HUES64 (cell line): ENCODE measurements at regions not wholly inside any gene's neighbourhood (a gene's known extent, or its start where the extent isn't known, plus 50 kb on each side); places are given as distances from the start of the nearest gene placed in this dataset.

Source experiments
- H3K27ac ChIP-seq: 2 replicates; pipeline ENCODE4 v1.7.0; 2013; ENCODE audit warnings: low read depth, low read length, inconsistent platforms
- H3K27me3 ChIP-seq: 2 replicates; pipeline ENCODE4 v1.6.1; 2013; ENCODE audit warnings: mild to moderate bottlenecking, low read length; ENCODE audit not compliant: insufficient read depth
- H3K36me3 ChIP-seq: 2 replicates; pipeline ENCODE4 v1.6.1; 2013; ENCODE audit warnings: mild to moderate bottlenecking, low read length; ENCODE audit not compliant: insufficient read depth
- H3K4me1 ChIP-seq: 2 replicates; pipeline ENCODE4 v1.6.1; 2013; ENCODE audit warnings: mild to moderate bottlenecking, low read length, moderate library complexity; ENCODE audit not compliant: insufficient read depth
- H3K4me3 ChIP-seq: 2 replicates; pipeline ENCODE4 v1.5.1; 2013; ENCODE audit warnings: mild to moderate bottlenecking, low read length, moderate library complexity
- H3K9ac ChIP-seq: 2 replicates; pipeline ENCODE4 v1.6.1; 2013; ENCODE audit warnings: mild to moderate bottlenecking, low read depth, low read length
- H3K9me3 ChIP-seq: 2 replicates; pipeline ENCODE4 v1.6.1; 2013; ENCODE audit warnings: low read depth, low read length; ENCODE audit not compliant: insufficient read depth
- WGBS: fragments of 150-250, 120-280 bp; methylation state at CpG from one replicate; pipeline ENCODE4 v1.1.7; 2013; ENCODE audit warnings: missing lambda C conversion rate; 5-methylcytosine and 5-hydroxymethylcytosine counted together

DNA sequence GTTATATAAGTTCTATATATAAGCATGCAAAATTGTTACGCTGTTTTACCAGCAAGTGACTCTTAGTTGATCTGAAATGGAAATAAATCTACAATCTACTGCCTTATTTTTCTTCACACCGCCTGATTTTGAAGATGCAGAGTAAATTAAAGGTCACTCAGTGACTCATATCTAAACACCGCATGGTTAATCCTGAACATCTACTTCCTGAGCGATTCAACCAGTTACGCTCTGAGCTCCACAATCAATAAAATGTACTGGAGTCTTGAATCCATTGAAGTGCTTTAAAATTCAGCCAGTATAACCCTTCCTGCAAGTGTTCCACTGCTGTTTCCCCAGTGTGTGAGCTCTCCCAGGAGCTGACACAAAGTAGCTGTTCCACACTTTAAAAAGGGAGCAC lies 192.8 kb downstream of the SLC7A11 start:
- Histone ChIP-seq H3K27me3 (no peaks in the 10 kb centered on the region), H3K27ac (no peak overlapping the region), H3K36me3 (no peaks in the 10 kb centered on the region), H3K9ac (no peak overlapping the region), H3K4me1 (peaks cover 53% of the 10 kb centered on the region), H3K9me3 (no peaks in the 10 kb centered on the region), H3K4me3 (no peak overlapping the region)
- WGBS: 93% methylated on average over 4 of the region's 5 CpGs

DNA sequence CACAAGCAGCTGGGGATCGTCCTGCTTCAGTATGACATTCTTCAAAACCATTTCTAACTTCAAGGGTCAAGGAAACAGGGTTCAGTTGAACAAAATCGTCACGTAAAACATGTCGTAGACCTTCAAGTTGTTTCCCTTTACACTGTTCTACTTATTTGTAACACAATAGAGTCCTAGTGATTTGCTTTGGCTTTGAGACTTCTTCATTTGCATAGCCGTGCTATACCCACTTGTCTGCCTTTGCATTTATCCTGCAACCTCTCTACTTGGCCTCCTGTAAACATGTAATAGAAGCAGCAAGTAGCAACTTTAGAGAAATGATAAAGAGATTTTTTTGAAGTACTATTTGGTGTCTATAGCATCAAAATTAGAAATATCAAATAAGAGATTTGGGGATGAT lies 194.9 kb downstream of the SLC7A11 start:
- Histone ChIP-seq H3K4me1 (peaks cover 46% of the 10 kb centered on the region), H3K36me3 (no peaks in the 10 kb centered on the region), H3K27ac (peak overlapping the region; percentile 40; the same call in 1 of the 2 replicates), H3K4me3 (no peak overlapping the region), H3K9me3 (no peaks in the 10 kb centered on the region), H3K27me3 (no peaks in the 10 kb centered on the region), H3K9ac (no peak overlapping the region)
- 32% methylated on average over 5 of the region's 5 CpGs for WGBS

DNA sequence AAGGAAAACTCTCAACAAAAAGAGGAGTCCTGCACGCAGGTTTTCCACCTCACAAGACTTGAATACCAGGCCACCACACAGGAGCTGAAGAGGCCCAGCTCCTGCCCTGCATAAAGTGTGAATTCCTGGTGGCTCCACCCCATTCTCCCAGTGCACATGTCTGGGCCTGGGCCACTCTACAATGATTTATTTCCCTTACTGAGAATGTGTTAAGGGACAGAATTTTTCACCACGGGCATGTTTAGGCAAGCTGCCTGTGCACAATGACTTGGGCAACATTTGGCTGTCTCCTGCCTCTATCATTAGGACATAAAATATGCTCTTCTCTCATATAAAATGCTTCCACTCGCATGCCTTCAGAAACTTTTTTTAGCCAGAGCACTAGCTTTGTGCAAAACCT lies 197.1 kb downstream of the SLC7A11 start:
- Histone ChIP-seq H3K27ac (no peak overlapping the region), H3K4me3 (no peak overlapping the region), H3K9ac (no peak overlapping the region), H3K9me3 (no peaks in the 10 kb centered on the region), H3K36me3 (no peaks in the 10 kb centered on the region), H3K4me1 (peaks cover 36% of the 10 kb centered on the region), H3K27me3 (no peaks in the 10 kb centered on the region)
- WGBS: 83% methylated on average over 3 of the region's 3 CpGs

DNA sequence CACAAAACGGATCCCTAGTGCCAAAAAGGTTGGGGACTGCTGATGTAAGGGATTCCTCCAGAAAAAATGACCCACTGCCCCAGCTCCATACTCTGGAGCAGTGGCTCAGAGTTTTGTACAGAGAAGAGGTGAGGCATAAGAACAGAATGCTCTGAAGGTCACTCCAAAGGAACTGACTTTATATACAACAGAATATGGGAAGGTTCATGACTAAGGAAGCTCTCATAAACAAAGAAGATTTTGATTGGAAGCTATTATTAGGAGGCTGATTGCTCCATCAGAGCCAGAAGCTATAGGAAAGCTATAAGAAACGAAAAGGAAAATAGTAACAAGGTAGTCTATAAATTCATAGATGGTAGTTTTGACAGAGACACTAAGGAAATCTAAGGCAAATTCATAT lies 203.1 kb downstream of the SLC7A11 start:
- Histone ChIP-seq H3K4me1 (0 out of 2 replicates have a peak, but pooled peaks cover 3% of the 10 kb centered on the region), H3K27me3 (no peaks in the 10 kb centered on the region), H3K9ac (no peak overlapping the region), H3K9me3 (no peaks in the 10 kb centered on the region), H3K36me3 (no peaks in the 10 kb centered on the region), H3K4me3 (no peak overlapping the region), H3K27ac (no peak overlapping the region)
- WGBS: 89% methylated on average over 2 of the region's 2 CpGs

DNA sequence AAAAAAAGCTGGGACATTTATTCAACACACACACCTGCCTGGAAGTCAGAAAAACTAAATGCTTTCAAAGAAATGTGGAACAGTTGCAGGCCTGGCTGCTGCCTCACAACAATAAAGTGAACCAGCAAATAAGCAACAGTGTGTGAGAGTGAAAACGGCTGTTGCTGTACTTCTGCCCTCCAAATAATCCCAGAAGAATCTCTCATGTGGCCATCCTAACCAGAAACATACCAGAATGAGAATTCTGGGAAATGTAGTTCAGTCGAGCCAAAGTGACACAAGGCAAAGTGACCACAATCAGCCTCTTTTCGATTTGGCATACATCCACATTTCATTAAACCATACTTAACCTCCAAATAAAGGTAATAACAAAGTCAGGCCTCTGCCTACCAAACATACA lies 204.5 kb downstream of the SLC7A11 start:
- WGBS: 86% methylated on average over 3 of the region's 3 CpGs
- Histone ChIP-seq H3K27me3 (no peaks in the 10 kb centered on the region), H3K36me3 (no peaks in the 10 kb centered on the region), H3K4me1 (0 out of 2 replicates have a peak, but pooled peaks cover 3% of the 10 kb centered on the region), H3K9me3 (no peaks in the 10 kb centered on the region), H3K9ac (no peak overlapping the region), H3K4me3 (no peak overlapping the region), H3K27ac (no peak overlapping the region)

DNA sequence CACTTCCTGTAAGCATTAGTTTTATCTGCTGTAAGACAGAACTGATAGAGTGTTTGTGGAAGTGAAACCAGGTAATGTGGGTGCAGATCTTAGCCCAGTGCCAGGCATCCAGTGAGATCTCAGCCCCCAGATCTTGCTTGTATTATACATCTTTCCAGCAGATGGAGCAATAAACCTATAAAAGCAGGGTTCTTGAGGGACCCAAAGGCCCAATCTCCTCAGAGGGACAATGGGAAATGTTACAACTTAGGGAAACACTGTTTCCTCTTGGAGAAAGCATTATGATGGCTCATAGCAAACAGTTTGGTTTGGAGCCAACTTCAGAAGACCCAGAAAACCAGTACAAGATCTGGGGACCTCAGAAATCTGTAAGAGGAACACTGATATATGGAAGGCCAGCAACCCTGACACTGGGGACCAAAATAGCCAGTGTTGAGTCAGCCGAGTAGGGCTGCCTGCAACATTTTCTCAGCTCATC lies 206.3 kb downstream of the SLC7A11 start:
- 100% methylated on average over 1 of the region's 1 CpG for WGBS
- H3K4me1 ChIP-seq: 0 out of 2 replicates have a peak, but pooled peaks cover 3% of the 10 kb centered on the region
- no peak overlapping the region for H3K9ac ChIP-seq
- no peak overlapping the region for H3K4me3 ChIP-seq
- H3K36me3 ChIP-seq: no peaks in the 10 kb centered on the region
- H3K27me3 ChIP-seq: no peaks in the 10 kb centered on the region
- no peaks in the 10 kb centered on the region for H3K9me3 ChIP-seq
- no peak overlapping the region for H3K27ac ChIP-seq

DNA sequence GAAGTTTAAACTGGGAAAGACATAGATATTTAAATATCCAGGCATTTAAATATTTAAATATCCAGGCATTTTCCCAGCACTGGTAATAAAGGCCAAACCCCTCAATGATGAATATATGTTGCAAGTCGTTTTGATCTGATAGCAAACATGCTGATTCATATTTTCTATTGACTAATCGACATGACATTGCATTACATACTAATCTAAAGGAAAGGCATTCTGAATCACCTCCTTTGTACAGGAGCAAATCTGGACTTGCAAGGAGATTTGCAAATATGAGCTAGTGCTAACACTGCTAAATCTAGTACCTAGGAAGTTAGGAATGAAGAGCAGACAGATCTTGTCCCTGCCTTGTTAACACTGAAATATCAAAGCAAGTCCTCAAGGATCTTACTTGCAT lies 207.3 kb downstream of the SLC7A11 start:
- H3K9me3 ChIP-seq: no peaks in the 10 kb centered on the region
- H3K27ac ChIP-seq: no peak overlapping the region
- no peak overlapping the region for H3K9ac ChIP-seq
- H3K4me1 ChIP-seq: 0 out of 2 replicates have a peak, but pooled peaks cover 3% of the 10 kb centered on the region
- no peaks in the 10 kb centered on the region for H3K27me3 ChIP-seq
- no peak overlapping the region for H3K4me3 ChIP-seq
- 90% methylated on average over 2 of the region's 2 CpGs for WGBS
- no peaks in the 10 kb centered on the region for H3K36me3 ChIP-seq

DNA sequence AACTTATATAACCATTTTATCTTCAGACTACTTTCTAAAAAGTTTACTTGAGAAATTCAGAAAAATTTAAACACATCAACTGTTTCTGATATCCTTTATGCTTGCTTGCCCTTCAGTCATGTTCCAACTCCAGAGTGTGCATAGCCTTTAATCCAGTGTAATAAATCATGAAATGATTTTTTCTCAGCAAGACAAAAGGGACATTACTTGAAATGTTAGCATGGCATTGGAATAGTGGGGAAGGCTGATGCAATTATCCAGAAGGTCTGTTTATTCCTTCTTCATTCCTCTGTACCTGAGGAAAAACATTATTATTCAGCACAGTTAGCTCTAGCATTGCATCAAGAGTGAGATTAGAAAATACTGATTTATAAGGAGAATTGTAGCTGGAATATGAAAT lies 209.9 kb downstream of the SLC7A11 start:
- Histone ChIP-seq H3K4me3 (no peak overlapping the region), H3K36me3 (no peaks in the 10 kb centered on the region), H3K9ac (no peak overlapping the region), H3K27ac (no peak overlapping the region), H3K4me1 (0 out of 2 replicates have a peak, but pooled peaks cover 3% of the 10 kb centered on the region), H3K27me3 (no peaks in the 10 kb centered on the region), H3K9me3 (no peaks in the 10 kb centered on the region)

DNA sequence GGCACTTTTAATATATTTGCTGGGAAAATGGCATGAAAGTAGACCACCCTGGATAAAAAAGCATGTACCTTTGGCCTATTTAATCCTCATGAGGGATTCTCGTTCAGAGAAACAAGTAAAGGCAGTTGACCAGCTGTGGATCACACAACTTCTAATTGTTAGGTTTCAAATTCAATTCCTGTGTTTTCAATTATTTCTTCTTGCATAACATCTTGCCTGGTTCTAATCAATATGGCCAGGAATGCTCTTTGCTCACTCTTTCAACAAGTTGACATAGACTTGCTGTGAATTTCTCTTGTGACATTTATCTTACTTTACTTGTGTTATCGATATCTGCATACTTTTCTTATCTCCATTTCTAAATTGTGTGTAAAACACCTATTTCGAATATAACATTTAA lies 211.8 kb downstream of the SLC7A11 start:
- Histone ChIP-seq H3K4me3 (no peak overlapping the region), H3K27me3 (no peaks in the 10 kb centered on the region), H3K9me3 (no peaks in the 10 kb centered on the region), H3K4me1 (no peaks in the 10 kb centered on the region), H3K27ac (no peak overlapping the region), H3K36me3 (no peaks in the 10 kb centered on the region), H3K9ac (no peak overlapping the region)
- 88% methylated on average over 3 of the region's 3 CpGs for WGBS

DNA sequence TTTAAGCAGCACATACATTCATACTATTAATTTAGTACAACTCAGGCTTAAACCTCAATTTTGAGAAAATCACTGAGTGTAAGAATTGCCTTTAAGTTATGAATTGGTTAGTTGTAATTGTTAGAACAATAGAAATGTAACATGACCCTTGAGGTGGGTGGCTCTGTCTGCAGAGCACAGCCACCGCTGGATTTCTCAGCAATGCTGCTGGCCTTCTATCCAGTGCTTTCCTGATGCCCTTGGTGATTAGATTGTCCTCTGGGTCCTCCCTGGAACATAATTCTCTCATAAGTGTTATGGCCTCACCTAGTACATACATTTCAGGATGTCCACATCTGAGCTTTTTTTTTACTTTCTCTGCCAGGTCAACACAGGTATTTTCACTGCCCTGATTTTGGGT lies 213.2 kb downstream of the SLC7A11 start:
- no peaks in the 10 kb centered on the region for H3K9me3 ChIP-seq
- no peaks in the 10 kb centered on the region for H3K27me3 ChIP-seq
- 85% methylated on average over 1 of the region's 1 CpG for WGBS
- H3K4me3 ChIP-seq: no peak overlapping the region
- H3K4me1 ChIP-seq: no peaks in the 10 kb centered on the region
- no peak overlapping the region for H3K27ac ChIP-seq
- H3K36me3 ChIP-seq: no peaks in the 10 kb centered on the region
- H3K9ac ChIP-seq: no peak overlapping the region

DNA sequence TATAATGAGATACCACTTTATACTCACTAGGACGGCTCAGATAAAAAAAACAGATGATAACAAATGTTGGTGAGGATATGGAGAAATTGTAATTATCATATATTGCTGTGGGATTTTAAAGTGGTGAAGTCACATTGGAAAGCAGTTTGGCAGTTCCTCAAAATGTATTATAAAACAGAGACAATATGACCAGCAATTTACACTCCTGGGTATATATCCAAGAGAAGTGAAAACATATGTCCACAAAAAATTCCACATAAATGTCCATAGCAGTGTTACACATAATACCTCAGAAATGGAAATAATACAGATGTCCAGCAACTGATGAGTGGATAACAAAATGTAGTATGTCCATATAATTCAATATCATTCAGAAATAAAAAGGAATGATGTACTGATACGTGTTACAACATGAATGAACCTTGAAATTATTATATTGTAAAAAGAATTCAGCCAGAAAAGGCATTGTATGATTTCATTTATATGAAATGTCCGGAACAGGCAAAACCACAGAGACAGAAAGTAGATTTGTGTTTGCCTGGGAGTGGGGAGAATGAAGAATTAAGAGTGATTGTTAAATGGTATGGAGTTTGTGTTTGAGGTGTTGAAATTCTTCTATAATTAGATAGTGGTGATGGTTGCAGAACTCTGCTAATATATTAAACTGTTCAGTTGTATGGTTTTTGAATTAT lies 220.9 kb downstream of the SLC7A11 start:
- no peak overlapping the region for H3K4me3 ChIP-seq
- no peaks in the 10 kb centered on the region for H3K27me3 ChIP-seq
- no peak overlapping the region for H3K9ac ChIP-seq
- H3K27ac ChIP-seq: no peak overlapping the region
- H3K4me1 ChIP-seq: no peaks in the 10 kb centered on the region
- no peaks in the 10 kb centered on the region for H3K36me3 ChIP-seq
- H3K9me3 ChIP-seq: peaks cover 6% of the 10 kb centered on the region; the same call in 1 of the 2 replicates
- WGBS: 0% methylated on average over 2 of the region's 3 CpGs
